Smooth muscle cell (in vitro differentiated cells): ENCODE measurements at regions not wholly inside any gene's neighbourhood (a gene's known extent, or its start where the extent isn't known, plus 50 kb on each side); places are given as distances from the start of the nearest gene placed in this dataset.
A peak's percentile ranks its signal among the peaks of the same experiment; 100 is the strongest.

Experiments used
- DNase-seq: peaks from one replicate; lab custom pipeline; 2025; ENCODE audit not compliant: unreplicated experiment; lab: John Stamatoyannopoulos, UW
- H2AFZ ChIP-seq: fragments of 200-600 bp; sonication (generic); 2 replicates; pipeline ENCODE4 v1.6.0; 2016; ENCODE audit warnings: antibody characterized with exemption, low read depth, mild to moderate bottlenecking
- H3F3A ChIP-seq: fragments of 200-600 bp; sonication (generic); 2 replicates; pipeline ENCODE4 v1.6.0; 2017; ENCODE audit warnings: antibody characterized with exemption, low read depth
- H3K27ac ChIP-seq: fragments of 200-600 bp; sonication (generic); 2 replicates; pipeline ENCODE4 v1.5.1; 2016; ENCODE audit warnings: low read depth, mild to moderate bottlenecking
- H3K27me3 ChIP-seq: fragments of 200-600 bp; sonication (generic); 2 replicates; pipeline ENCODE4 v1.6.1; 2016; ENCODE audit warnings: low read depth, mild to moderate bottlenecking
- H3K36me3 ChIP-seq: fragments of 200-600 bp; sonication (generic); 2 replicates; pipeline ENCODE4 v1.5.1; 2016; ENCODE audit warnings: low read depth
- H3K4me1 ChIP-seq: fragments of 200-600 bp; sonication (generic); 2 replicates; pipeline ENCODE4 v1.5.1; 2016; ENCODE audit warnings: low read depth
- H3K4me2 ChIP-seq: fragments of 200-600 bp; sonication (generic); 2 replicates; pipeline ENCODE4 v1.6.0; 2016; ENCODE audit warnings: mild to moderate bottlenecking
- H3K4me3 ChIP-seq: fragments of 200-600 bp; sonication (generic); 2 replicates; pipeline ENCODE4 v1.5.1; 2016; ENCODE audit warnings: mild to moderate bottlenecking
- H3K79me2 ChIP-seq: fragments of 200-600 bp; sonication (generic); 2 replicates; pipeline ENCODE4 v1.6.0; 2016; ENCODE audit warnings: low read depth, mild to moderate bottlenecking
- H3K9ac ChIP-seq: fragments of 200-600 bp; sonication (generic); 2 replicates; pipeline ENCODE4 v1.6.0; 2016; ENCODE audit warnings: low read depth
- H3K9me3 ChIP-seq: fragments of 200-600 bp; sonication (generic); replicated peaks from 2 replicates; pipeline ENCODE4 v1.5.1; 2016; ENCODE audit warnings: low read depth
- H4K20me1 ChIP-seq: fragments of 200-600 bp; sonication (generic); 2 replicates; pipeline ENCODE4 v1.6.0; 2016; ENCODE audit warnings: low read depth
- WGBS: methylation state at CpG from one replicate; pipeline ENCODE4 v1.1.7; 2016; ENCODE audit warnings: low lambda C conversion rate; 5-methylcytosine and 5-hydroxymethylcytosine counted together
- TF ChIP-seq, protein P1 (sequence below): fragments of 200-600 bp; sonication (generic); IDR thresholded peaks from 2 replicates; pipeline ENCODE4 v1.5.1; 2017; ENCODE audit warnings: borderline replicate concordance, mild to moderate bottlenecking, antibody characterized with exemption; ENCODE audit not compliant: insufficient read depth, poor library complexity, severe bottlenecking

DNA sequence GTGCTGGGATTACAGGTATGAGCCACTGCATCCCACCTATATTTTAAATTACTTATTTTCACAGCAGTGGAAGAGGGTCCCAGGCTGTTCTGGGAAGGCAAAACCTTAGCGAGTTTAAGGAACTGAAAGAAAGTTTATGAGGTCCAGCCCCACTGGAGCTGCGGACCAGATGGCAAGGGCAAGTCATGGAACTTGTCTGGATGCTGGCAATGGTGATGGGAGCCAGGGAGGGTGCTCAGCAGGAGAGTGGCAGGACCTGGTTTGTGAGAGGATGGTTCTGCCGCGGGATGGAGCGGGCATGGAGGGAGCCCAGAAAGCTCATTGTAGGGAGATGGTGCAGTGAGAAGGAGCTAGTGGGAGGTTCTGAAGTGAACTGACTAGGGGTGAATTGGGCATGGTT, 50.6 kb upstream of the SLC45A1 start:
- 53% methylated on average over 5 of the region's 5 CpGs for WGBS
- H2AFZ ChIP-seq: peak overlapping the region; percentile 49
- no peak overlapping the region for H3K9ac ChIP-seq
- H3K4me1 ChIP-seq: peaks cover 21% of the 10 kb centered on the region
- no peaks in the 10 kb centered on the region for H3K27me3 ChIP-seq
- no peaks in the 10 kb centered on the region for H3K9me3 ChIP-seq
- no peak overlapping the region for H3K4me2 ChIP-seq
- no peaks in the 10 kb centered on the region for H4K20me1 ChIP-seq
- no peaks in the 10 kb centered on the region for H3K79me2 ChIP-seq
- no peaks in the 10 kb centered on the region for H3K36me3 ChIP-seq
- TF ChIP-seq, protein P1, sequence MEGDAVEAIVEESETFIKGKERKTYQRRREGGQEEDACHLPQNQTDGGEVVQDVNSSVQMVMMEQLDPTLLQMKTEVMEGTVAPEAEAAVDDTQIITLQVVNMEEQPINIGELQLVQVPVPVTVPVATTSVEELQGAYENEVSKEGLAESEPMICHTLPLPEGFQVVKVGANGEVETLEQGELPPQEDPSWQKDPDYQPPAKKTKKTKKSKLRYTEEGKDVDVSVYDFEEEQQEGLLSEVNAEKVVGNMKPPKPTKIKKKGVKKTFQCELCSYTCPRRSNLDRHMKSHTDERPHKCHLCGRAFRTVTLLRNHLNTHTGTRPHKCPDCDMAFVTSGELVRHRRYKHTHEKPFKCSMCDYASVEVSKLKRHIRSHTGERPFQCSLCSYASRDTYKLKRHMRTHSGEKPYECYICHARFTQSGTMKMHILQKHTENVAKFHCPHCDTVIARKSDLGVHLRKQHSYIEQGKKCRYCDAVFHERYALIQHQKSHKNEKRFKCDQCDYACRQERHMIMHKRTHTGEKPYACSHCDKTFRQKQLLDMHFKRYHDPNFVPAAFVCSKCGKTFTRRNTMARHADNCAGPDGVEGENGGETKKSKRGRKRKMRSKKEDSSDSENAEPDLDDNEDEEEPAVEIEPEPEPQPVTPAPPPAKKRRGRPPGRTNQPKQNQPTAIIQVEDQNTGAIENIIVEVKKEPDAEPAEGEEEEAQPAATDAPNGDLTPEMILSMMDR: no peak
- H3F3A ChIP-seq: peaks cover 12% of the 10 kb centered on the region
- no peak overlapping the region for H3K27ac ChIP-seq
- H3K4me3 ChIP-seq: no peak overlapping the region
- no peak for DNase-seq

- Histone ChIP-seq H3K4me2 (no peak overlapping the region), H3K27ac (no peak overlapping the region), H3K4me3 (no peak overlapping the region), H3K79me2 (no peaks in the 10 kb centered on the region), H3K36me3 (no peaks in the 10 kb centered on the region), H4K20me1 (no peaks in the 10 kb centered on the region), H3K9ac (no peak overlapping the region), H3K4me1 (peaks cover 21% of the 10 kb centered on the region), H3K9me3 (no peaks in the 10 kb centered on the region), H3K27me3 (no peaks in the 10 kb centered on the region), H2AFZ (peak overlapping the region; percentile 27), H3F3A (peaks cover 12% of the 10 kb centered on the region)
- WGBS: 63% methylated on average over 8 of the region's 8 CpGs
- no peak for DNase-seq
- TF ChIP-seq, protein P1: no peak
Measured at GRCh38 chr1:8266436-8267165, 51.3 kb upstream of the SLC45A1 start.

GRCh38 chr1:8263791-8264190, 54.1 kb upstream of the SLC45A1 start:
- Histone ChIP-seq H2AFZ (no peak overlapping the region), H4K20me1 (no peaks in the 10 kb centered on the region), H3K4me1 (peaks cover 16% of the 10 kb centered on the region), H3K79me2 (no peaks in the 10 kb centered on the region), H3K4me3 (no peak overlapping the region), H3K36me3 (no peaks in the 10 kb centered on the region), H3F3A (peaks cover 13% of the 10 kb centered on the region), H3K4me2 (no peak overlapping the region), H3K27ac (no peak overlapping the region), H3K27me3 (no peaks in the 10 kb centered on the region), H3K9ac (no peak overlapping the region), H3K9me3 (no peaks in the 10 kb centered on the region)
- 76% methylated on average over 4 of the region's 4 CpGs for WGBS
- DNase-seq: no peak
- TF ChIP-seq, protein P1: no peak

GRCh38 chr1:8261398-8261762, 56.5 kb upstream of the SLC45A1 start:
- Histone ChIP-seq H3F3A (peaks cover 9% of the 10 kb centered on the region), H3K36me3 (no peaks in the 10 kb centered on the region), H3K27me3 (no peaks in the 10 kb centered on the region), H4K20me1 (no peaks in the 10 kb centered on the region), H3K4me1 (peaks cover 5% of the 10 kb centered on the region), H2AFZ (no peak overlapping the region), H3K4me2 (no peak overlapping the region), H3K9me3 (no peaks in the 10 kb centered on the region), H3K27ac (no peak overlapping the region), H3K79me2 (no peaks in the 10 kb centered on the region), H3K9ac (no peak overlapping the region), H3K4me3 (no peak overlapping the region)
- no peak for DNase-seq
- TF ChIP-seq, protein P1: no peak
- 89% methylated on average over 1 of the region's 1 CpG for WGBS
